GM21515 (cell line): ENCODE measurements at regions not wholly inside any gene's neighbourhood (a gene's known extent, or its start where the extent isn't known, plus 50 kb on each side); places are given as distances from the start of the nearest gene placed in this dataset.
"Not testable (repeated sequence)": the region's sequence is repeated elsewhere in the genome, so short reads cannot be mapped to it uniquely, and the experiment has no call there.

Experiments used
- ATAC-seq: cut with Tn5 transposase; IDR thresholded peaks from one replicate; pipeline ENCODE4 v1.9.1; 2021; ENCODE audit not compliant: unreplicated experiment

- ATAC-seq = no peak
These were observed 137.2 kb downstream of the TFCP2L1 start for GRCh38 chr2:121147766-121148165.

- no peak for ATAC-seq
These were observed 136.5 kb downstream of the TFCP2L1 start for GRCh38 chr2:121148481-121148880.

- no peak for ATAC-seq
These were observed 135.6 kb downstream of the TFCP2L1 start for GRCh38 chr2:121149384-121149783.

- ATAC-seq = no peak
These were observed 134.9 kb downstream of the TFCP2L1 start for GRCh38 chr2:121150126-121150525.

- no peak for ATAC-seq
These were observed 134.3 kb downstream of the TFCP2L1 start for GRCh38 chr2:121150713-121151112.

GRCh38 chr2:121151311-121152109, 133.5 kb downstream of the TFCP2L1 start:
- no peak for ATAC-seq

- no peak for ATAC-seq
These were observed 132.1 kb downstream of the TFCP2L1 start for GRCh38 chr2:121152861-121153260.

- ATAC-seq = no peak
These were observed 131.5 kb downstream of the TFCP2L1 start for GRCh38 chr2:121153516-121153915.

- ATAC-seq = no peak
These were observed 129.4 kb downstream of the TFCP2L1 start for GRCh38 chr2:121155502-121156056.

GRCh38 chr2:121157481-121157880, 127.5 kb downstream of the TFCP2L1 start:
- not testable (repeated sequence) for ATAC-seq

- no peak for ATAC-seq
These were observed 125.5 kb downstream of the TFCP2L1 start for GRCh38 chr2:121159291-121160071.

GRCh38 chr2:121160366-121160765, 124.6 kb downstream of the TFCP2L1 start:
- no peak for ATAC-seq

- ATAC-seq = no peak
These were observed 123.7 kb downstream of the TFCP2L1 start for GRCh38 chr2:121161272-121161671.

- no peak for ATAC-seq
These were observed 122.1 kb downstream of the TFCP2L1 start for GRCh38 chr2:121162893-121163292.

GRCh38 chr2:121164042-121164441, 121.0 kb downstream of the TFCP2L1 start:
- no peak for ATAC-seq

GRCh38 chr2:121165038-121165542, 119.9 kb downstream of the TFCP2L1 start:
- ATAC-seq = no peak
